CD4-positive, alpha-beta T cell treated with Interleukin-10 for 1 hour (primary cell): ENCODE measurements at regions not wholly inside any gene's neighbourhood (a gene's known extent, or its start where the extent isn't known, plus 50 kb on each side); places are given as distances from the start of the nearest gene placed in this dataset.
"Not testable (repeated sequence)": the region's sequence is repeated elsewhere in the genome, so short reads cannot be mapped to it uniquely, and the experiment has no call there.

ENCODE experiments used
- DNase-seq: peaks from one replicate; pipeline ENCODE4 v3.0.0-alpha.2; 2020

GRCh38 chr11:115665175-115665821, 161.1 kb upstream of the CADM1 start:
- DNase-seq = no peak

- no peak for DNase-seq
Observed at GRCh38 chr11:115664313-115664712, 160.1 kb upstream of the CADM1 start.

GRCh38 chr11:115663790-115664189, 159.6 kb upstream of the CADM1 start:
- no peak for DNase-seq

- no peak for DNase-seq
Observed at GRCh38 chr11:115660030-115660805, 156.0 kb upstream of the CADM1 start.

GRCh38 chr11:115659061-115659963, 155.1 kb upstream of the CADM1 start:
- no peak for DNase-seq

- DNase-seq = no peak
Observed at GRCh38 chr11:115657586-115657985, 153.4 kb upstream of the CADM1 start.

- no peak for DNase-seq
Observed at GRCh38 chr11:115656669-115657068, 152.5 kb upstream of the CADM1 start.

GRCh38 chr11:115656041-115656440, 151.8 kb upstream of the CADM1 start:
- DNase-seq = no peak

GRCh38 chr11:115654792-115655191, 150.6 kb upstream of the CADM1 start:
- DNase-seq = no peak

- DNase-seq = no peak
Observed at GRCh38 chr11:115653926-115654325, 149.7 kb upstream of the CADM1 start.

- no peak for DNase-seq
Observed at GRCh38 chr11:115653076-115653475, 148.9 kb upstream of the CADM1 start.

- DNase-seq = no peak
Observed at GRCh38 chr11:115652496-115652895, 148.3 kb upstream of the CADM1 start.

- DNase-seq = no peak
Observed at GRCh38 chr11:115652094-115652493, 147.9 kb upstream of the CADM1 start.

- DNase-seq = no peak
Observed at GRCh38 chr11:115649461-115649860, 145.2 kb upstream of the CADM1 start.

GRCh38 chr11:115645631-115646317, 141.6 kb upstream of the CADM1 start:
- no peak for DNase-seq

GRCh38 chr11:115644856-115645255, 140.6 kb upstream of the CADM1 start:
- DNase-seq = no peak

GRCh38 chr11:115643549-115644270, 139.5 kb upstream of the CADM1 start:
- DNase-seq = no peak

GRCh38 chr11:115642660-115643059, 138.4 kb upstream of the CADM1 start:
- DNase-seq = no peak

GRCh38 chr11:115637599-115638241, 133.5 kb upstream of the CADM1 start:
- no peak for DNase-seq

- DNase-seq = no peak
Observed at GRCh38 chr11:115636753-115637527, 132.7 kb upstream of the CADM1 start.

- not testable (repeated sequence) for DNase-seq
Observed at GRCh38 chr11:115633977-115634376, 129.8 kb upstream of the CADM1 start.
